WTC11 (cell line): ENCODE measurements at regions not wholly inside any gene's neighbourhood (a gene's known extent, or its start where the extent isn't known, plus 50 kb on each side); places are given as distances from the start of the nearest gene placed in this dataset.
A peak's percentile ranks its signal among the peaks of the same experiment; 100 is the strongest.

Experiments
- ATAC-seq: fragments of 200-7000 bp; cut with Tn5 transposase; 2 replicates; pipeline ENCODE4 v1.10.0; 2021; ENCODE audit warnings: mild to moderate bottlenecking, moderate library complexity
- CTCF ChIA-PET: fragments of 300-600 bp; sonication (Branson Sonifier 250); formaldehyde crosslinking; loops from one replicate; lab custom pipeline; 2021; ENCODE audit warnings: antibody characterized with exemption; lab: Charles Lee
- POLR2A ChIA-PET: fragments of 350-600 bp; sonication (Branson Sonifier 250); formaldehyde crosslinking; loops from one replicate; lab custom pipeline; 2021; ENCODE audit warnings: antibody characterized with exemption; lab: Charles Lee
- DNase-seq: peaks from one replicate; pipeline ENCODE4 v3.0.0; 2021; ENCODE audit warnings: low spot score
- H3K27ac Mint-ChIP-seq: 2 replicates; pipeline ENCODE4 v1.8.0; 2021; ENCODE audit warnings: mixed read lengths
- H3K27me3 Mint-ChIP-seq: 2 replicates; pipeline ENCODE4 v1.8.0; 2021; ENCODE audit warnings: low read depth, mild to moderate bottlenecking, moderate library complexity, mixed read lengths
- H3K36me3 Mint-ChIP-seq: 2 replicates; pipeline ENCODE4 v1.8.0; 2021; ENCODE audit warnings: mixed read lengths
- H3K4me1 Mint-ChIP-seq: 2 replicates; pipeline ENCODE4 v1.8.0; 2022; ENCODE audit warnings: mixed read lengths
- H3K4me3 Mint-ChIP-seq: 2 replicates; pipeline ENCODE4 v1.8.0; 2021; ENCODE audit warnings: mild to moderate bottlenecking, moderate library complexity, mixed read lengths
- H3K9me3 Mint-ChIP-seq: 2 replicates; pipeline ENCODE4 v1.8.0; 2021; ENCODE audit warnings: mixed read lengths
- CREM ChIP-seq: sonication (generic); formaldehyde crosslinking; IDR thresholded peaks from 2 replicates; pipeline ENCODE4 v1.8.1; 2022; ENCODE audit warnings: mild to moderate bottlenecking, missing genetic modification reagents, moderate library complexity
- ESRRA ChIP-seq: sonication (generic); formaldehyde crosslinking; IDR thresholded peaks from 2 replicates; pipeline ENCODE4 v1.8.1; 2022; ENCODE audit warnings: mild to moderate bottlenecking, missing genetic modification reagents, borderline replicate concordance
- GRHL2 ChIP-seq: fragments of 250-450 bp; sonication (Bioruptor Pico); IDR thresholded peaks from 2 replicates; pipeline ENCODE4 v1.8.0; 2022; ENCODE audit warnings: mild to moderate bottlenecking, moderate library complexity; ENCODE audit not compliant: insufficient replicate concordance, severe bottlenecking
- HMGA2 ChIP-seq: fragments of 250-450 bp; sonication (Bioruptor Pico); IDR thresholded peaks from 2 replicates; pipeline ENCODE4 v1.4.0; 2021; ENCODE audit warnings: mild to moderate bottlenecking, moderate library complexity
- MYBL2 ChIP-seq: sonication (generic); formaldehyde crosslinking; IDR thresholded peaks from 2 replicates; pipeline ENCODE4 v1.8.1; 2023; ENCODE audit warnings: mild to moderate bottlenecking, moderate library complexity, missing genetic modification reagents
- NR1H2 ChIP-seq: sonication (generic); formaldehyde crosslinking; IDR thresholded peaks from 2 replicates; pipeline ENCODE4 v1.9.0; 2021; ENCODE audit warnings: mild to moderate bottlenecking, moderate library complexity, missing genetic modification reagents
- OVOL2 ChIP-seq: fragments of 250-450 bp; sonication (Bioruptor Pico); IDR thresholded peaks from 2 replicates; pipeline ENCODE4 v1.9.0; 2021; ENCODE audit warnings: mild to moderate bottlenecking, borderline replicate concordance
- PRDM15 ChIP-seq: sonication (generic); formaldehyde crosslinking; IDR thresholded peaks from 2 replicates; pipeline ENCODE4 v1.8.0; 2022; ENCODE audit warnings: missing genetic modification reagents
- SMAD4 ChIP-seq: sonication (generic); formaldehyde crosslinking; IDR thresholded peaks from 2 replicates; pipeline ENCODE4 v1.8.0; 2022; ENCODE audit warnings: mild to moderate bottlenecking, missing genetic modification reagents
- TP53 ChIP-seq: sonication (generic); formaldehyde crosslinking; IDR thresholded peaks from 2 replicates; pipeline ENCODE4 v1.8.1; 2023; ENCODE audit warnings: mild to moderate bottlenecking, missing genetic modification reagents
- ZNF121 ChIP-seq: sonication (generic); formaldehyde crosslinking; IDR thresholded peaks from 2 replicates; pipeline ENCODE4 v1.8.0; 2023; ENCODE audit warnings: missing genetic modification reagents
- ZNF263 ChIP-seq: sonication (generic); formaldehyde crosslinking; IDR thresholded peaks from 2 replicates; pipeline ENCODE4 v1.8.1; 2022; ENCODE audit warnings: low read depth, mild to moderate bottlenecking, moderate library complexity, missing genetic modification reagents
- ZNF317 ChIP-seq: sonication (generic); formaldehyde crosslinking; IDR thresholded peaks from 2 replicates; pipeline ENCODE4 v1.8.1; 2023; ENCODE audit warnings: low read depth, mild to moderate bottlenecking, moderate library complexity, missing genetic modification reagents, borderline replicate concordance
- ZNF512 ChIP-seq: sonication (generic); formaldehyde crosslinking; IDR thresholded peaks from 2 replicates; pipeline ENCODE4 v1.8.1; 2022; ENCODE audit warnings: missing genetic modification reagents, borderline replicate concordance
- TF ChIP-seq, protein P1 (sequence below): sonication (generic); formaldehyde crosslinking; IDR thresholded peaks from 2 replicates; pipeline ENCODE4 v1.8.1; 2023; ENCODE audit warnings: mild to moderate bottlenecking, missing genetic modification reagents, borderline replicate concordance
- TF ChIP-seq, protein P2 (sequence below): sonication (generic); formaldehyde crosslinking; IDR thresholded peaks from 2 replicates; pipeline ENCODE4 v1.8.1; 2022; ENCODE audit warnings: low read depth, mild to moderate bottlenecking, moderate library complexity, missing genetic modification reagents, borderline replicate concordance
- TF ChIP-seq, protein P3 (sequence below): sonication (generic); formaldehyde crosslinking; IDR thresholded peaks from 2 replicates; pipeline ENCODE4 v1.8.1; 2022; ENCODE audit warnings: low read depth, missing genetic modification reagents, borderline replicate concordance
- TF ChIP-seq, protein P4 (sequence below): sonication (generic); formaldehyde crosslinking; IDR thresholded peaks from 2 replicates; pipeline ENCODE4 v1.8.0; 2022; ENCODE audit warnings: mild to moderate bottlenecking, missing genetic modification reagents

DNA sequence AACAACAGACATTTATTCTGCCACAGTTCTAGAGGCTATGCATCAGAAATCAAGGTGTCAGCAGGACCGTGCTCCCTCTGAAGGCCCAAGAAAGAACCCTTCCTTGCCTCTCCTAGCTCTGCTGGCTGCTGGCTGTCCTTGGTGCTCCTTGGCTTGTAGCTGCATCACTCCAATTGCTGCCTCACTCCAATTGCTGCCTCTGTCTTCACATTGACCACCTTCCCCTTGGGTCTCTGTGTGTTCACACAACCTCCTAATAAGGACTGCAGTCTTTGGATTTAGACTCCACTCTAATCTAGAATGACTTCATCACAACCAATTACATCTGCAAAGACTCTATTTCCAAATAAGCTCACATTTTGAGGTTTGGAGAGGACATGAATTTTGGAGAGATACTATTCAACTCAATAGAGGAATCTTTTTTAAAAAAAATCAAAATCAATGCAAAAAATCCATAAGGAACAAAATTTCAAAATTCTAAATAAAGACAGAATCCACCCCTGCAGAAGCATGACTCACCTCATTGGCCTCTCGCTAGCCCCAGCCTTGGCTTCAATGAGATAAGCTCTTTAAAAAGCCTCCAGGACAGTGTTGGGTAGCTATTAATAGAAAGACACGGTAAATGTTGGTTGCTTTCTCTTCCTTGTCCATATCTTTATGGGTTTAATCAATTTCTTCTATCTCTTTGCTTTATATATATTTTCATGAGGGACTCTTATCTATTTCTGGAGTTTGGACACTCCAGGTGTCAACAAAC is 267.6 kb upstream of the MGAT5 start:
- Mint-ChIP-seq H3K4me3 (no peak overlapping the region), H3K4me1 (peaks cover 8% of the 10 kb centered on the region), H3K27ac (no peak overlapping the region), H3K36me3 (0 out of 2 replicates have a peak, but pooled peaks cover 3% of the 10 kb centered on the region), H3K27me3 (no peaks in the 10 kb centered on the region; the same call in 1 of the 2 replicates), H3K9me3 (peaks cover 18% of the 10 kb centered on the region)
- ATAC-seq = no peak
- TF ChIP-seq PRDM15 (CRISPR knock-in tag) (no peak), MYBL2 (CRISPR knock-in tag) (no peak), ZNF317 (CRISPR knock-in tag) (no peak), ESRRA (CRISPR knock-in tag) (no peak), CREM (CRISPR knock-in tag) (no peak), SMAD4 (no peak), OVOL2 (no peak), ZNF263 (CRISPR knock-in tag) (no peak)
- TF ChIP-seq, protein P1, sequence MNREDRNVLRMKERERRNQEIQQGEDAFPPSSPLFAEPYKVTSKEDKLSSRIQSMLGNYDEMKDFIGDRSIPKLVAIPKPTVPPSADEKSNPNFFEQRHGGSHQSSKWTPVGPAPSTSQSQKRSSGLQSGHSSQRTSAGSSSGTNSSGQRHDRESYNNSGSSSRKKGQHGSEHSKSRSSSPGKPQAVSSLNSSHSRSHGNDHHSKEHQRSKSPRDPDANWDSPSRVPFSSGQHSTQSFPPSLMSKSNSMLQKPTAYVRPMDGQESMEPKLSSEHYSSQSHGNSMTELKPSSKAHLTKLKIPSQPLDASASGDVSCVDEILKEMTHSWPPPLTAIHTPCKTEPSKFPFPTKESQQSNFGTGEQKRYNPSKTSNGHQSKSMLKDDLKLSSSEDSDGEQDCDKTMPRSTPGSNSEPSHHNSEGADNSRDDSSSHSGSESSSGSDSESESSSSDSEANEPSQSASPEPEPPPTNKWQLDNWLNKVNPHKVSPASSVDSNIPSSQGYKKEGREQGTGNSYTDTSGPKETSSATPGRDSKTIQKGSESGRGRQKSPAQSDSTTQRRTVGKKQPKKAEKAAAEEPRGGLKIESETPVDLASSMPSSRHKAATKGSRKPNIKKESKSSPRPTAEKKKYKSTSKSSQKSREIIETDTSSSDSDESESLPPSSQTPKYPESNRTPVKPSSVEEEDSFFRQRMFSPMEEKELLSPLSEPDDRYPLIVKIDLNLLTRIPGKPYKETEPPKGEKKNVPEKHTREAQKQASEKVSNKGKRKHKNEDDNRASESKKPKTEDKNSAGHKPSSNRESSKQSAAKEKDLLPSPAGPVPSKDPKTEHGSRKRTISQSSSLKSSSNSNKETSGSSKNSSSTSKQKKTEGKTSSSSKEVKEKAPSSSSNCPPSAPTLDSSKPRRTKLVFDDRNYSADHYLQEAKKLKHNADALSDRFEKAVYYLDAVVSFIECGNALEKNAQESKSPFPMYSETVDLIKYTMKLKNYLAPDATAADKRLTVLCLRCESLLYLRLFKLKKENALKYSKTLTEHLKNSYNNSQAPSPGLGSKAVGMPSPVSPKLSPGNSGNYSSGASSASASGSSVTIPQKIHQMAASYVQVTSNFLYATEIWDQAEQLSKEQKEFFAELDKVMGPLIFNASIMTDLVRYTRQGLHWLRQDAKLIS (CRISPR knock-in tag) = no peak
- TF ChIP-seq, protein P2, sequence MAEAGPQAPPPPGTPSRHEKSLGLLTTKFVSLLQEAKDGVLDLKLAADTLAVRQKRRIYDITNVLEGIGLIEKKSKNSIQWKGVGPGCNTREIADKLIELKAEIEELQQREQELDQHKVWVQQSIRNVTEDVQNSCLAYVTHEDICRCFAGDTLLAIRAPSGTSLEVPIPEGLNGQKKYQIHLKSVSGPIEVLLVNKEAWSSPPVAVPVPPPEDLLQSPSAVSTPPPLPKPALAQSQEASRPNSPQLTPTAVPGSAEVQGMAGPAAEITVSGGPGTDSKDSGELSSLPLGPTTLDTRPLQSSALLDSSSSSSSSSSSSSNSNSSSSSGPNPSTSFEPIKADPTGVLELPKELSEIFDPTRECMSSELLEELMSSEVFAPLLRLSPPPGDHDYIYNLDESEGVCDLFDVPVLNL (CRISPR knock-in tag) = no peak
- TF ChIP-seq, protein P3, sequence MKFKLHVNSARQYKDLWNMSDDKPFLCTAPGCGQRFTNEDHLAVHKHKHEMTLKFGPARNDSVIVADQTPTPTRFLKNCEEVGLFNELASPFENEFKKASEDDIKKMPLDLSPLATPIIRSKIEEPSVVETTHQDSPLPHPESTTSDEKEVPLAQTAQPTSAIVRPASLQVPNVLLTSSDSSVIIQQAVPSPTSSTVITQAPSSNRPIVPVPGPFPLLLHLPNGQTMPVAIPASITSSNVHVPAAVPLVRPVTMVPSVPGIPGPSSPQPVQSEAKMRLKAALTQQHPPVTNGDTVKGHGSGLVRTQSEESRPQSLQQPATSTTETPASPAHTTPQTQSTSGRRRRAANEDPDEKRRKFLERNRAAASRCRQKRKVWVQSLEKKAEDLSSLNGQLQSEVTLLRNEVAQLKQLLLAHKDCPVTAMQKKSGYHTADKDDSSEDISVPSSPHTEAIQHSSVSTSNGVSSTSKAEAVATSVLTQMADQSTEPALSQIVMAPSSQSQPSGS (CRISPR knock-in tag) = no peak
- ChIA-PET CTCF (interaction anchor here (0.7 to 0.8 kb wide), 2 partner anchors 99 to 464 kb away, joined by 3 read pairs; no protein-coding TSS in a partner anchor), POLR2A (no interaction called here)
- no peak for DNase-seq

GRCh38 chr2:133986881-133987795 is 266.7 kb upstream of the MGAT5 start:
- DNase-seq = no peak
- ChIA-PET CTCF (no interaction called here), POLR2A (no interaction called here)
- Mint-ChIP-seq H3K27ac (no peak overlapping the region), H3K4me1 (peaks cover 8% of the 10 kb centered on the region), H3K36me3 (0 out of 2 replicates have a peak, but pooled peaks cover 3% of the 10 kb centered on the region), H3K4me3 (no peak overlapping the region), H3K9me3 (peaks cover 18% of the 10 kb centered on the region), H3K27me3 (no peaks in the 10 kb centered on the region; the same call in 1 of the 2 replicates)
- ATAC-seq = peak; percentile 53
- TF ChIP-seq GRHL2 (CRISPR knock-in tag) = no peak
- TF ChIP-seq HMGA2 = no peak
- TF ChIP-seq NR1H2 (CRISPR knock-in tag) = no peak
- TF ChIP-seq, protein P4, sequence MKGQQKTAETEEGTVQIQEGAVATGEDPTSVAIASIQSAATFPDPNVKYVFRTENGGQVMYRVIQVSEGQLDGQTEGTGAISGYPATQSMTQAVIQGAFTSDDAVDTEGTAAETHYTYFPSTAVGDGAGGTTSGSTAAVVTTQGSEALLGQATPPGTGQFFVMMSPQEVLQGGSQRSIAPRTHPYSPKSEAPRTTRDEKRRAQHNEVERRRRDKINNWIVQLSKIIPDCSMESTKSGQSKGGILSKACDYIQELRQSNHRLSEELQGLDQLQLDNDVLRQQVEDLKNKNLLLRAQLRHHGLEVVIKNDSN (CRISPR knock-in tag) = no peak
- no peak for TF ChIP-seq ZNF512 (CRISPR knock-in tag)
- TF ChIP-seq TP53 (CRISPR knock-in tag) = no peak
- no peak for TF ChIP-seq ZNF121 (CRISPR knock-in tag)
